NCI-H1092 (cell line): ENCODE measurements at regions not wholly inside any gene's neighbourhood (a gene's known extent, or its start where the extent isn't known, plus 50 kb on each side); places are given as distances from the start of the nearest gene placed in this dataset.

Experiments used
- DNase-seq: peaks from one replicate; lab custom pipeline; 2025; lab: John Stamatoyannopoulos, UW

- DNase-seq: no peak
Observed at GRCh38 chr17:55584055-55584685, 72.9 kb upstream of the SMIM36 start.

GRCh38 chr17:55582897-55583296 lies 71.6 kb upstream of the SMIM36 start:
- no peak for DNase-seq

GRCh38 chr17:55580596-55581133 lies 69.4 kb upstream of the SMIM36 start:
- DNase-seq: no peak

DNA sequence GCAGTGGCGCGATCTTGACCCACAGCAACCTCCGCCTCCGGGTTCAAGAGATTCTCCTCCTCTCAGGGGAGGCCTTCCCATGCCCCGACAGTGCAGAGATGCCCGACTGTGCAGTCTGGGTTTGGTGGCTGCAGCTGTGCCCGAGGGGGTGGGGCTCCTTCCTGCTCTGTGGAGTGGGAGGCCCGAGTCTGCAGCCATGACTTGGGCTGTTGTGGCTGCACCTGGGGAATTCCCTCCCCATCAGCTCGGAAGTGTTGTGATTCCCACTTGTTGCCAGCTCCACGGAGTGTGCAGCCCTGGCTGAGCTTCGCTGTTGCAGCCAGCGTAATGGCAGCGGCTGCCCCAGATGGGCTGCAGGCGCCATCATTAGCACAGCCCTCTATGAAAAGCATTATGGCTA lies 66.4 kb upstream of the SMIM36 start:
- no peak for DNase-seq

- DNase-seq: no peak
Observed at GRCh38 chr17:55576996-55577586, 65.8 kb upstream of the SMIM36 start.

GRCh38 chr17:55576237-55576995 lies 65.2 kb upstream of the SMIM36 start:
- no peak for DNase-seq

DNA sequence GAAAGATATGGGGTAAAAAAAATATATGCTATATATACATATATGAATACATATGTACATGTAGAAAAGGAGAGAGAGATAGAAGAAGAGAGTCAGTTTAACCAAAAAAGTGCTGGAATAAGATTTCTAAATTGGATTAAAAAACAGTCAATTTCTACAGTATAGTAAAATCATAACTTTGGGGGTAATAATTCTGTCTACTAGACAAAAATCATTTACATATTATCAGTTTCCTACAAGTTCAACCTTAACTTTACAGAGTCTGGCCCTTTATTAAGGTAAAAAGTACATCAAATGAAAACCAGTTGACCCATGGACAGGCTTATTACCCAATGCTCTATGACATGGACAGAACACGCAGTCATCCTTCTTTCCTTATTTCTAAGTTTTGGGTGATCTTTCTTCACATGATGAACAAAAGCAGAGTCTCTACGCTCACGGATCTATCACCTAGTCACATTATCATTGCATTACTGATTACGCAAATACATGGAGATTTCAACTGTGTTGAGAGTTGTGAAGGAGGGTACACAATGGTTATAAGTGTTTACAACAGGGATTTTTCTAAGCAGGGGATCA lies 63.9 kb upstream of the SMIM36 start:
- no peak for DNase-seq

- DNase-seq: no peak
Observed at GRCh38 chr17:55572599-55572998, 61.3 kb upstream of the SMIM36 start.

- no peak for DNase-seq
Observed at GRCh38 chr17:55572139-55572538, 60.9 kb upstream of the SMIM36 start.

- no peak for DNase-seq
Observed at GRCh38 chr17:55571095-55571494, 59.8 kb upstream of the SMIM36 start.

DNA sequence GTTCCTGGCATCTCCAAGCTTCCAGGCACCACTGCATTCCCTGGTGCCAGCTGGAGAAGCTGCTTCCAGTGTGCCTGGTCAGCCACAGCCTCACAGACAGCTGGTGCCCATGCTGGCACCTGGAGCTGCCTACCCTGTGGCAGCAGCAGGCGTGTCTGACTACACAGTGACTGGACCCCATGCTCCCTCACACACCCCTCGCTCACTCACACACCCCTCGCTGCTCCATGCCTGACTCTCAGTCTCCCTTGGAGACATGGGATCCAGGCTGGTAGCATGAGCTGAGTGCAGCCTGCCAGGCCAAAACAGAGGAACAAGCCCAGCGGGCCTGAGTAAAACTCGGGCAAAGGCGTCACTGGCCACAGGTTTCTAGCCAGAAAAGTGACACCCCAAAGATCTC lies 59.1 kb upstream of the SMIM36 start:
- DNase-seq: no peak

DNA sequence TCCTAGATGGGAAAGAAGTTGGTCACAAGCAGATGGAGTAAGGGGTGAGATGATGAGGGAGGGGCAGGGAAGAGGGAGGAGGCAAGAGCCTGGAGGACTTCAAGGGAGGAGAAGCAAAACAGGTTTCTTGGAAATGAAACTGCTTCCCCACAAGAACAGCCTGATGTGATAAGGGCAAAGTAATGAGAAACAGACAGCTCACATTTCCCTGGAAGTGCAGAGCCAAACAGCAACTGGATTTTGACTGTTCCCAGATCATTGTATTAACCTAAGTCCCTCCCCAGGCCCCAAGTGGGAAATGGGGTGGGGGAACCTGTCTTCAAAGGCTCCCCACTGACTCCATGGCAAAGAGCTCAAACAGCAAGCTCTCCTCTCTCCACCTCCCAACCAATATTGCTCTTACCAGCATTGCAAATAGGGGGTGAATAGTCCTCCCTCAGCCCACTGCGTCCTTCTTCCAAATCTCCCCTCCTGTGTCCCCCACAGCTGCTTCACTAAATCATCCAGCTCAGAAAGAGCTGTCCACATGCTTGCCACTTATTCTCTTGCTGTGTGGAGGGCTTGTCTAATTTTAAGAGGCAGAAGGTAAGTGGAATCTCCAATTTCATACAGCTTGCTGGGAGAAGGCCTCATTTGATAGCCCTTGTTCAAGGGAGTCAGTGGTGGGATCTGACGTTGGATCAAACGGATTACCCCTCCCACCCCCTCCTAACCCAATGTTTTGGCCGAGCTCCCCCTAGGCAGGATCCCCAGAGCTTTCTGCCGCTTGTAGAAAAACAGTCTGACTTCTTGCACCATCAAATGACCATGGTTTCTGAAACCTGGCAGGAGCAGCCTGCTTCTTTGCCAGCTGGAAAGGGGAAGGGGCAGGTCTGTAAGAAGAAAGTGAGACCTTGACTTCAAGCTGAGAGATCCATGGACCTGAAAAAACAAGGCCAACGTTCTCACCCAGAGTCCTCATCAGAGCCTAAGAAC lies 56.3 kb upstream of the SMIM36 start:
- peak; percentile 18 for DNase-seq

- no peak for DNase-seq
Observed at GRCh38 chr17:55564081-55564480, 52.8 kb upstream of the SMIM36 start.

DNA sequence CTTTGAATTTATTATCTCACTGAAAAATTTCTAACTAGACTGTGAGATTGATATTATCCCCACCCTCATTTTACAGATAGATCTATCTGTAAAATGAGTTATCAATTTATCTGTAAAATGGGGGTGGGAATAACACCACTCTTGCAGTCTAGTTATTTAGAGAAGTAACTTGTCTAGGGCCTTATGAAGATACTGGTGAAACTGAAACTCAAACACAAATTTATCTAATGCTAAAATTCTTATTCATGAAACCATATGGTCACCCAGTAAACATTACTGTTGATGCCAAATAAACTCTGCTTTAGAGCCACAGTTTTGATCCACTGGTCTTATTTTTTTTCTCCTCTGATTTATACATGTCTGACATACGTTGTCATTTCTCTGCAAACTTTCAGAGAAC lies 52.1 kb upstream of the SMIM36 start:
- DNase-seq: no peak

DNA sequence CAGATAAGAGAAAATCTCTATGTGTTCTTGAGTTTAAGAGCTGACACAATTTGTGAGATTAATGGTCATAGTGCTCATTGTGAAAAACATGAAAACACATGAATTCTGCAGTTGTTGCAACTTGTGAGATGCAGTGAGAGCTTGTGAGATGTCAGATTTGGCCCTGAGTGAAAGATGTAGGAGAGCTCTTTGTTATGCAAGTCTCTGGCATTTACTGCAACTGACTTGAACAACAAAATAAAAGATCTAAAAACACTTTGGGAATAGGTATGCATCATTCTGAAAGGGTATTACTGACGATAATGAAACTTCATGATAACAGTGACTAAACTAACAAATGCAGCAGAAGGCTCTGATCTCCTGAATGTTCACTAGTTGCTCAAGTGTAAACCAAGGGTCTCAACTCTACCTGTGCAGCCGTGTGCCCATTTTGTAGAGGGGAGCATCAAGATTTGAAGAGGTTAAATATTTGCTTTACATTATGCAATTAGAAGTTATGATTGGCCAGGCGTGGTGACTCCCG lies 50.8 kb upstream of the SMIM36 start:
- no peak for DNase-seq

GRCh38 chr17:55561316-55561972 lies 50.2 kb upstream of the SMIM36 start:
- no peak for DNase-seq
